ENCODE measurements at regions not wholly inside any gene's neighbourhood (a gene's known extent, or its start where the extent isn't known, plus 50 kb on each side); places are given as distances from the start of the nearest gene placed in this dataset.

- Histone ChIP-seq H3K4me1 (ENCODE audit: control insufficient read depth, insufficient read depth, low read length) (peaks cover 10% of the 10 kb centered on the region), H3K27me3 (ENCODE audit: control insufficient read depth, insufficient read depth, low read length) (no peaks in the 10 kb centered on the region), H3K27ac (ENCODE audit: low read depth, low read length) (no peak overlapping the region), H3K9me3 (ENCODE audit: control insufficient read depth, insufficient read depth, low read depth, low read length) (no peaks in the 10 kb centered on the region; the same call in 1 of the 2 replicates), H3K36me3 (ENCODE audit: control insufficient read depth, insufficient read depth, low read length) (no peaks in the 10 kb centered on the region), H3K4me3 (ENCODE audit: low read depth, low read length) (no peak overlapping the region), H3K9ac (ENCODE audit: low read length) (no peak overlapping the region)
These were observed 85.0 kb upstream of the FAM241A start for GRCh38 chr4:112060212-112060611.

- no peak overlapping the region for H3K9ac ChIP-seq (ENCODE audit: low read length)
- H3K9me3 ChIP-seq (ENCODE audit: control insufficient read depth, insufficient read depth, low read depth, low read length), result no peaks in the 10 kb centered on the region; the same call in 1 of the 2 replicates
- H3K36me3 ChIP-seq (ENCODE audit: control insufficient read depth, insufficient read depth, low read length), result no peaks in the 10 kb centered on the region
- H3K4me3 ChIP-seq (ENCODE audit: low read depth, low read length), result no peak overlapping the region
- H3K27ac ChIP-seq (ENCODE audit: low read depth, low read length), result no peak overlapping the region
- H3K4me1 ChIP-seq (ENCODE audit: control insufficient read depth, insufficient read depth, low read length), result peaks cover 10% of the 10 kb centered on the region
- no peaks in the 10 kb centered on the region for H3K27me3 ChIP-seq (ENCODE audit: control insufficient read depth, insufficient read depth, low read length)
These were observed 83.9 kb upstream of the FAM241A start for GRCh38 chr4:112061207-112061817.

GRCh38 chr4:112063260-112063659 is 82.0 kb upstream of the FAM241A start:
- no peak overlapping the region for H3K9ac ChIP-seq (ENCODE audit: low read length)

GRCh38 chr4:112069110-112069509 is 76.1 kb upstream of the FAM241A start:
- Histone ChIP-seq H3K9ac (ENCODE audit: low read length) (no peak overlapping the region), H3K4me3 (ENCODE audit: low read depth, low read length) (no peak overlapping the region), H3K27ac (ENCODE audit: low read depth, low read length) (no peak overlapping the region), H3K4me1 (ENCODE audit: control insufficient read depth, insufficient read depth, low read length) (no peaks in the 10 kb centered on the region), H3K27me3 (ENCODE audit: control insufficient read depth, insufficient read depth, low read length) (no peaks in the 10 kb centered on the region), H3K9me3 (ENCODE audit: control insufficient read depth, insufficient read depth, low read depth, low read length) (peaks cover 18% of the 10 kb centered on the region; the same call in 1 of the 2 replicates), H3K36me3 (ENCODE audit: control insufficient read depth, insufficient read depth, low read length) (no peaks in the 10 kb centered on the region)

More at GRCh38 chr4:112063260-112063659, 82.0 kb upstream of the FAM241A start:
- no peak overlapping the region for H3K4me3 ChIP-seq (ENCODE audit: low read depth, low read length)
- no peak overlapping the region for H3K27ac ChIP-seq (ENCODE audit: low read depth, low read length)
- no peaks in the 10 kb centered on the region for H3K36me3 ChIP-seq (ENCODE audit: control insufficient read depth, insufficient read depth, low read length)
- no peaks in the 10 kb centered on the region; the same call in 1 of the 2 replicates for H3K9me3 ChIP-seq (ENCODE audit: control insufficient read depth, insufficient read depth, low read depth, low read length)
- no peaks in the 10 kb centered on the region for H3K27me3 ChIP-seq (ENCODE audit: control insufficient read depth, insufficient read depth, low read length)
- peaks cover 10% of the 10 kb centered on the region for H3K4me1 ChIP-seq (ENCODE audit: control insufficient read depth, insufficient read depth, low read length)

- H3K4me1 ChIP-seq (ENCODE audit: control insufficient read depth, insufficient read depth, low read length), result no peaks in the 10 kb centered on the region
- H3K9ac ChIP-seq (ENCODE audit: low read length), result no peak overlapping the region
- no peak overlapping the region for H3K27ac ChIP-seq (ENCODE audit: low read depth, low read length)
- H3K27me3 ChIP-seq (ENCODE audit: control insufficient read depth, insufficient read depth, low read length), result no peaks in the 10 kb centered on the region
- H3K36me3 ChIP-seq (ENCODE audit: control insufficient read depth, insufficient read depth, low read length), result no peaks in the 10 kb centered on the region
- H3K4me3 ChIP-seq (ENCODE audit: low read depth, low read length), result no peak overlapping the region
- H3K9me3 ChIP-seq (ENCODE audit: control insufficient read depth, insufficient read depth, low read depth, low read length), result peaks cover 22% of the 10 kb centered on the region; the same call in 1 of the 2 replicates
These were observed 72.1 kb upstream of the FAM241A start for GRCh38 chr4:112073181-112073580.

GRCh38 chr4:112075129-112075753 is 70.0 kb upstream of the FAM241A start:
- no peak overlapping the region for H3K4me3 ChIP-seq (ENCODE audit: low read depth, low read length)
- H3K36me3 ChIP-seq (ENCODE audit: control insufficient read depth, insufficient read depth, low read length), result no peaks in the 10 kb centered on the region
- no peak overlapping the region for H3K9ac ChIP-seq (ENCODE audit: low read length)
- H3K4me1 ChIP-seq (ENCODE audit: control insufficient read depth, insufficient read depth, low read length), result no peaks in the 10 kb centered on the region
- H3K27me3 ChIP-seq (ENCODE audit: control insufficient read depth, insufficient read depth, low read length), result no peaks in the 10 kb centered on the region
- H3K27ac ChIP-seq (ENCODE audit: low read depth, low read length), result no peak overlapping the region
- H3K9me3 ChIP-seq (ENCODE audit: control insufficient read depth, insufficient read depth, low read depth, low read length), result peaks cover 22% of the 10 kb centered on the region; the same call in 1 of the 2 replicates

- Histone ChIP-seq H3K9ac (ENCODE audit: low read length) (no peak overlapping the region), H3K4me3 (ENCODE audit: low read depth, low read length) (no peak overlapping the region), H3K27ac (ENCODE audit: low read depth, low read length) (no peak overlapping the region), H3K27me3 (ENCODE audit: control insufficient read depth, insufficient read depth, low read length) (no peaks in the 10 kb centered on the region), H3K36me3 (ENCODE audit: control insufficient read depth, insufficient read depth, low read length) (no peaks in the 10 kb centered on the region), H3K4me1 (ENCODE audit: control insufficient read depth, insufficient read depth, low read length) (no peaks in the 10 kb centered on the region), H3K9me3 (ENCODE audit: control insufficient read depth, insufficient read depth, low read depth, low read length) (peaks cover 19% of the 10 kb centered on the region; the same call in 1 of the 2 replicates)
These were observed 69.3 kb upstream of the FAM241A start for GRCh38 chr4:112075906-112076305.

- Histone ChIP-seq H3K36me3 (ENCODE audit: control insufficient read depth, insufficient read depth, low read length) (no peaks in the 10 kb centered on the region), H3K4me3 (ENCODE audit: low read depth, low read length) (no peak overlapping the region), H3K4me1 (ENCODE audit: control insufficient read depth, insufficient read depth, low read length) (no peaks in the 10 kb centered on the region), H3K27me3 (ENCODE audit: control insufficient read depth, insufficient read depth, low read length) (no peaks in the 10 kb centered on the region), H3K9ac (ENCODE audit: low read length) (no peak overlapping the region), H3K27ac (ENCODE audit: low read depth, low read length) (no peak overlapping the region), H3K9me3 (ENCODE audit: control insufficient read depth, insufficient read depth, low read depth, low read length) (peaks cover 19% of the 10 kb centered on the region; the same call in 1 of the 2 replicates)
These were observed 68.2 kb upstream of the FAM241A start for GRCh38 chr4:112076919-112077608.

- Histone ChIP-seq H3K27ac (ENCODE audit: low read depth, low read length) (no peak overlapping the region), H3K9ac (ENCODE audit: low read length) (no peak overlapping the region)
These were observed 67.5 kb upstream of the FAM241A start for GRCh38 chr4:112077743-112078142.

GRCh38 chr4:112082954-112083586 is 62.2 kb upstream of the FAM241A start:
- no peak overlapping the region for H3K4me3 ChIP-seq (ENCODE audit: low read depth, low read length)
- 0 out of 2 replicates have a peak, but pooled peaks cover 2% of the 10 kb centered on the region for H3K9me3 ChIP-seq (ENCODE audit: control insufficient read depth, insufficient read depth, low read depth, low read length)
- H3K27me3 ChIP-seq (ENCODE audit: control insufficient read depth, insufficient read depth, low read length), result no peaks in the 10 kb centered on the region
- no peak overlapping the region for H3K9ac ChIP-seq (ENCODE audit: low read length)
- peaks cover 7% of the 10 kb centered on the region; the same call in 1 of the 2 replicates for H3K4me1 ChIP-seq (ENCODE audit: control insufficient read depth, insufficient read depth, low read length)
- H3K27ac ChIP-seq (ENCODE audit: low read depth, low read length), result no peak overlapping the region
- no peaks in the 10 kb centered on the region for H3K36me3 ChIP-seq (ENCODE audit: control insufficient read depth, insufficient read depth, low read length)

More at GRCh38 chr4:112077743-112078142, 67.5 kb upstream of the FAM241A start:
- no peaks in the 10 kb centered on the region for H3K36me3 ChIP-seq (ENCODE audit: control insufficient read depth, insufficient read depth, low read length)
- no peak overlapping the region for H3K4me3 ChIP-seq (ENCODE audit: low read depth, low read length)
- peaks cover 15% of the 10 kb centered on the region; the same call in 1 of the 2 replicates for H3K9me3 ChIP-seq (ENCODE audit: control insufficient read depth, insufficient read depth, low read depth, low read length)
- no peaks in the 10 kb centered on the region for H3K4me1 ChIP-seq (ENCODE audit: control insufficient read depth, insufficient read depth, low read length)
- H3K27me3 ChIP-seq (ENCODE audit: control insufficient read depth, insufficient read depth, low read length), result no peaks in the 10 kb centered on the region
